Embryonic facial prominence (tissue), 1 donor: ENCODE measurements at regions not wholly inside any gene's neighbourhood (a gene's known extent, or its start where the extent isn't known, plus 50 kb on each side); places are given as distances from the start of the nearest gene placed in this dataset.

Experiments used
- DNase-seq: peaks from one replicate; pipeline ENCODE4 v3.0.0-alpha.2; 2016; ENCODE audit errors: extremely low spot score

DNA sequence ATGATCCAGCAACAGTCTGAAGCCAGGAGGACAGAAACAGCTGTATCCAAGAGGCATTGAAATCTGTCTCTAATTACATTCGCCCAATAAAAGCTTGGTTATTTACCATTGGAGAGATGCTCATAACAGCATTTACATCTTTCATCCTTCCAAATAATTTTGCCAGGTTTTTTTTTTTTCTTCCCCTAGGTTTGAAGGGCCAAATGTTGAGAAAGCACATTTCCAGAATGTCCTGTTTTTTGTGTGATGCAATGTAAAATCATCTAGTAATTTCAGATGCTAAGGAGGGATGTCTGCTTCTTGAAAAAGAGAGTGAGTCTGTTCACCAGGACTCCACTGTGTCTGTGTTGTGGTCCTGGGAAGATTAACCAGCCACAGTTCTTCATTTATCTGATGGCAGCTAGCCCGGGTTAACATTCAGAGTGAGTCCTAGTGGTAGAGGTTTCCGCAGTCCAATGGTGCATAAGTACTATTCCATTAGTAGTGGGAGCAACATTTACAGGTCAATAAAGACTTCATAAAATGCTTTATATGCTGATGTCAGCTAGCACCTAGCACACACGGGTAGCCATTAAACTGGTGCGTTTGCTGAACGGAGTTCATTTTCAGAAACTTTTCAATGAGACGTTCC, 406.8 kb downstream of the STIM2 start:
- no peak for DNase-seq

DNA sequence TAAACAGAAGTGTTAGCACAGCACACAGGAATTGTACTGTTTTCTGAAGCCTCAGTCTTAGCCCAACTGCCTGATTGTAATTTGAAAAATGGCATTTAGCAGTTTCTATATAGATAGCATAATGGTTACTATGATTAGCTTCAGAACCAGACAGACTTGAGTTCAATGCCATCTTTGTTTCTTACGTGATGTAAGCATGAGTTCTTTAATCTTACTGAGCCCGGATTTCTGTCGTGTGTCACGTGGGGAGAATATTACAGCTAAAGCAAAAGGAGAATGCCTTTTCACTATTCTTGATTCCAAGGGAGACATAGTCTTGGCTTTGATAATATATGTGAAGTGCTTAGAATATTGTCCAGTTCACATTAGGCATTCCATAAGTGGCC, 407.3 kb downstream of the STIM2 start:
- DNase-seq, result no peak

GRCh38 chr4:27270435-27270834, 409.8 kb downstream of the STIM2 start:
- no peak for DNase-seq

DNA sequence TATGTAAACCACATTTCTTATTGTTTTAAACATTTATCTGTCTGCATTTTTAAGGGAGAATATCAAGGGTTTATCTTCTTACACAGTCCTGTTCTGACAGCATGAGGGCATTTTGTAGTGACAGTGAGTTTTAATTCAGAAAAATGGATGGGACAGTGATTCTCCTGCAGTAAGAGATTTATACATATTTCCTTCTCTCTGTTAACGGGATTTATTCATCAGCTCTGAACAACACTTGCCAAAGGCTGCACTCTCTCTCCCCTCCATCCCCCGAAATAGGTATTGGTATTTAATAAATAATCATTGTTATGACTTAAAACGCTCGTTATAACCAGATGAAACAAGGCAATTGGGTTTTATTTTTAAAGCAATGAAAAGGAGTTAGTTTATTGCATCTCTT, 410.9 kb downstream of the STIM2 start:
- no peak for DNase-seq

GRCh38 chr4:27272217-27272616, 411.6 kb downstream of the STIM2 start:
- DNase-seq, result no peak

GRCh38 chr4:27276307-27277073, 415.8 kb downstream of the STIM2 start:
- DNase-seq, result no peak

- no peak for DNase-seq
These were observed 418.2 kb downstream of the STIM2 start for GRCh38 chr4:27278615-27279375.

- no peak for DNase-seq
These were observed 427.9 kb downstream of the STIM2 start for GRCh38 chr4:27288496-27288895.

- no peak for DNase-seq
These were observed 429.1 kb downstream of the STIM2 start for GRCh38 chr4:27289704-27290103.

DNA sequence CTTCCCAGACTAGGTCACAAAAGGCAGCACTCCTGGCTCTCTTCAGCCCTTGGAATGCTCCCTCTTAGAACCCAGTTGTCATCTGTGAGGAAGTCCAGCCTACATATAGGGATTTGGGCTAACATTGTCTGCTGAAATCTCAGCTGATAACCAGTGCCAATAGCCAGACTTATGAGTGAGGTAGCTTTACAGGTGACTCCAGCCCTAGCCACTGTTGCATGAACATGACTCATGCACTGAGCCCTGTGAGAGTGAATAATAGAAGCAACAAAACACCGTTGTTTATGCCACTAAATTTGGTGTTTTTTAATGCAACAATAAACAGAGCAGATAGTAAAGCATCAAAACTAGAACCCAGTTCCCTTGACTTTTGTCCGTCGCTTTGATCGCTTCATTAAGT, 433.2 kb downstream of the STIM2 start:
- no peak for DNase-seq

DNA sequence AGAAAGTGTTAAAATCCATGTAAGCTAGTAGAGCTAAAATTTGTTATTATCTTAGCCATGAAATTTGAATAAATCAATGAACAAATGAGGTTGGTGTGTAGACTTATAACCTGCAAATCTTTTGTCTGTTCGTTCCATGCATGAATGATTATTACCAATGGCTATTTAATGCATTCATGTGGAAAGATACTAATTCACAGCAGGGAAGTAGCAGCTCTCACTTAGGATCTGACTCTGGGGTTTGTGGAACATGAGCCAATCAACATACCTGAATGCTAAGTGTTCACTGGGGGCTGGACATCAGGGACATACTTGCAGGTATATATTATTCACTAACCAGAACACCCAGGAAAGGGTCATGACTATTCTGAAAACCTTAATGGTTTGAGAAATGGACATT, 444.1 kb downstream of the STIM2 start:
- no peak for DNase-seq

DNA sequence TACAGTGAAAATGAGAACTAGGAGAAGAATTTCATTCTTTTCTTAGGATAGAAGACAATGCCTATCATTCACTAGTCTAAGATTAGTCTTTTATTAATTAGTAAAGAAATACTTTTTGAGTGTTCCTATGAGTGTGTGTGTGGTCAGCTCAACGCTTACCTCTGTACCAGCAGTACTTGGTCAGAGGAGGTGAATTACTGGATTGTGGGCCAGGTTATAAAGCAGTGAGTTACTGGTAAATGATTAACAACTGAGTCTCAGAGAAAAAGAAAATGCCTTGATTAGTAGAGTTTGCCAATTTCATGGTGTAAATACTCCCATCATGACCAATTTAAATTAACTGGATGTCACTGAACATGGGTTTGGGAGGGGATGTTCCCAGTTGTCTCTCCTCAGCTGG, 444.6 kb downstream of the STIM2 start:
- DNase-seq, result no peak

GRCh38 chr4:27308379-27308778, 447.7 kb downstream of the STIM2 start:
- no peak for DNase-seq

- DNase-seq, result no peak
These were observed 455.0 kb downstream of the STIM2 start for GRCh38 chr4:27315625-27316024.

DNA sequence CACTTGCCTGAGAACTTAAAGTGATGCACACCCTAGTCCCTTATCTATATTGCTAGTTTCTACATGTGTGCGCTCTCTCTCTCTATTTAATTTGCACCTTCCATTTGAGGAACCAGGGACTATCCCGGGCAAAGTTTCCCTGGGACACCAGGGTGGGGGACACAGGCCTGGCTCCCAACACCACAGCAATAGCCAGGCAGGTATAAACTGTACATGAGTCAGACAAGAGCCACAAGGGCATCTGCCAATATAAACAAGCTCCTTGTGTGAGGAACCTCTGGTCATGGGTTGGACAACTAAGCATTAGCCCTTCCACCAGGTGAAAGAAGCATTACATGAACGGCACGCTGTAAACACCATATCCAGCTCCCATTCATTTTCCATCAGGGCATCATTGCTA, 455.5 kb downstream of the STIM2 start:
- no peak for DNase-seq

DNA sequence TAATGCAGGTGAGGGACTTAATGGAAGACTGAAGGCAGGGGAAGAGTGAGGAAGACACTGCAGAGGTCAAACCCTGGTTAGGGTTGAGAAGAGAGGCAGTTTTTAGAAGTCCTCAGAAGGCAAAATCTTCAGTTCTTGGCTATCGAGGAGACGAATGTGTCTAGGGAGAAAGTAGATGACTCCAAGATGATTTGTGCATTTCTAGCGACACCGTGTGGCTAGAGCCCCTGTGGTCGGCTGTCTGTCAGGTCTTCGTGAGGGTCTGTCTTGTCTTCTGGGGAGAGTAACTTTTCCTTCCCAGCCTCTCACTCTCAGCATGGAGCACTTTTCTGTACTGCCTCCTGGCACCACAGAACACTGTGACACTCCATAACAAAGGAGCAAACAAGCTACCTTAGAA, 458.1 kb downstream of the STIM2 start:
- no peak for DNase-seq

DNA sequence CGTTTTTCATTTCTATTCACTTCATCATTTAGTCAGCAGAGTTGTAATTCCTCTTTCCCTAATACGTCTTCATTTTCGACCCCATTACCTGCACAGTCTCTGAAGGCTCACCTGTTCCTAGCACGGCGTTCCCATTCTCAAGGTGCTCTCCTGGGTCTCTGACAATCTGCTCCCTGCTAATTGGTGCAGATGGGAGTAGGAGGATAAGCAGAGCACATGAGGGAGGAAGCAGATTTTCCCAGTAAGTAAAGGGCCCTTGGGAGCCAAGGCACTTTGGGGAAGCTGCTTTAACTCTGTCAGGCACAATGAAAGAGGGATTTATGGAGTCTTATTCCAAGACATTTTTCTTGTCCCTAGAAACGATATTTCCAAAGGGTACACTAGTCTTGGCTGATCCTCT, 466.4 kb downstream of the STIM2 start:
- no peak for DNase-seq

DNA sequence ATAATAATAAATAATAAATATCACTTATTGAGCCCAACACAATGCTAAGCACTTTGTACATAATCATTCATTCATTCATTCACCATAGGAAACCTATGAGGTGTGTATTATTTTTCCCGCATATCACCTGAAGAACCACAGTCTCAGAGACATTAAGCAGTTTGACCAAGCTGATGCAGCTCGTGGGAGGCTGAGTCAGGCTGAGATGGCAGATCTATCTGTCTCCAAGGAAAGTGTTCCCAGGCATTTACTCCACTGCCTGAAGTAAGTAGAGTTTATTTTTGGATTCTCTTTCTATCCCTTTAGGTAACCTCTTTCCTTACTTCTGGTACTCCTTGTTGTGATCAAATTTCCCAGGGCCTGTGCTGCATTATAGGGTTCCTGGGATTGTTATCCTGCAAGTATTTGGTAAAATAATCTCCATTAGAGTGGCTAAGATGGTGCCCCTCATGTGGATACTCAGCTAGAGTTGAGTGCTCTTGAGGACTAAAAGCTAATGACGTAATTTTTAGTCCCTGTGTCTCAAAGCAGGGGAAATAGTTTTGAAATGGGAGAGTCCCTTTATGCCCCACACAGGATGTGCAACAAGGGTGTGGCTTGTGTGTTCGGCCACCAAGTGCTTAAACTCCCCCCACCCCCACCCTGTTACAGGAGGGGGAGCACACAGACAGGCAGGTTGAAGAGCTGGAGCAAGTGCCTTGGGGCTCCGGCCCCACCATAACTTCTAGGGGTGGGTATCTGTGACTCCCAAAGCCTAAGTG, 467.0 kb downstream of the STIM2 start:
- DNase-seq, result no peak

- DNase-seq, result no peak
These were observed 477.9 kb downstream of the STIM2 start for GRCh38 chr4:27338530-27338929.

- DNase-seq, result no peak
These were observed 482.8 kb downstream of the STIM2 start for GRCh38 chr4:27343411-27343810.

- DNase-seq, result no peak
These were observed 489.5 kb downstream of the STIM2 start for GRCh38 chr4:27350161-27350560.

- peak; percentile 16 for DNase-seq
These were observed 496.6 kb downstream of the STIM2 start for GRCh38 chr4:27357283-27357682.
